RWPE2 (cell line): ENCODE measurements at regions not wholly inside any gene's neighbourhood (a gene's known extent, or its start where the extent isn't known, plus 50 kb on each side); places are given as distances from the start of the nearest gene placed in this dataset.
A peak's percentile ranks its signal among the peaks of the same experiment; 100 is the strongest.

ENCODE experiments used
- ATAC-seq: fragments of 200-7000 bp; cut with Tn5 transposase; 3 replicates; pipeline ENCODE4 v1.9.1; 2021; ENCODE audit warnings: low read depth
- DNase-seq: peaks from one replicate; pipeline ENCODE4 v3.0.0-alpha.2; 2020; ENCODE audit warnings: low spot score
- H3K27ac ChIP-seq: fragments of 450-650 bp; 2 replicates; pipeline ENCODE4 v1.5.1; 2017; ENCODE audit warnings: mild to moderate bottlenecking; ENCODE audit not compliant: poor library complexity, severe bottlenecking
- H3K27me3 ChIP-seq: fragments of 250-450 bp; sonication (Bioruptor Pico); 2 replicates; pipeline ENCODE4 v1.5.1; 2021; ENCODE audit warnings: mild to moderate bottlenecking, moderate library complexity; ENCODE audit not compliant: insufficient read depth, poor library complexity, severe bottlenecking
- H3K36me3 ChIP-seq: fragments of 250-450 bp; sonication (Bioruptor Pico); 2 replicates; pipeline ENCODE4 v1.5.1; 2020; ENCODE audit warnings: low read depth, mild to moderate bottlenecking, moderate library complexity
- H3K4me1 ChIP-seq: fragments of 250-450 bp; sonication (Bioruptor Pico); 2 replicates; pipeline ENCODE4 v1.5.1; 2021; ENCODE audit warnings: mild to moderate bottlenecking, moderate library complexity; ENCODE audit not compliant: insufficient read depth, poor library complexity, severe bottlenecking
- H3K4me3 ChIP-seq: fragments of 250-450 bp; sonication (Bioruptor Pico); 2 replicates; pipeline ENCODE4 v1.5.1; 2021; ENCODE audit warnings: mild to moderate bottlenecking, moderate library complexity; ENCODE audit not compliant: severe bottlenecking
- H3K9me3 ChIP-seq: fragments of 250-450 bp; sonication (Bioruptor Pico); 2 replicates; pipeline ENCODE4 v1.5.1; 2021; ENCODE audit warnings: mild to moderate bottlenecking, moderate library complexity; ENCODE audit not compliant: severe bottlenecking
- CTCF ChIP-seq: fragments of 450-650 bp; IDR thresholded peaks from one replicate; pipeline ENCODE4 v1.5.1; 2017; ENCODE audit warnings: mild to moderate bottlenecking, moderate library complexity; ENCODE audit not compliant: poor library complexity, severe bottlenecking

DNA sequence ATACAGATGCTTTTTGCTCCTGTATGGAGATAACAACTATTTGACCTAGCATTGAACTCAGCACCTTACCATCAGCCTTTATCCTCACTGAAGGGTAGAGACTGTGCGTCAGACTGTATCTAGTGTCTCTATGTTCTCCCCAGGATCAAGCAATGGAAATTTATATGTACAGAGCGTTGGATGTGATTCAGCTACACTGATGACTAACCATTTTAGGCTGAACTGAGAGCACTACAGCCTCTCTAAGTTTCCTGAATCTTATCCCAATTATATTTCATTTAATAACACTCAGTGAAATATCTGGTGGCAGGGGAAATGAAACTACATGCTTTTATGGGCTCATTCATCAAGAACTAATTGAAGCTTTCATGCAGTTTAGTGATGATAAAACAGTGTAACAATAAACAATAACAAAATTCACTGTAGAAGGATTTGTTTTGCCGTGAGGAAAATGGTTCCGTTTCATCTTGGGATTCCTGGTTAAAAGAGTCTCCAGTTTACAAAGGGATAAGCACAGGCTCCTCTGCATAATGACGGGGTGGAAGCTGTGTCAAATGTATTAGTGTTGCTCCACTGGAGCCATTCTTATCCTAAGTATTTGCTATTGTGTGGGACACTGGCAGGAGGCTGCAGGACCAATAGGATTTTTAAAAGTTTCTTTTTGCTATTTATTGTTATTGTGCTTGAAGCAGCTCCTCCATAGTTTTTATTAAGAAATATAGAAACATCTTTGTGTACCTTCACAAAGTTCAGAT lies 567.6 kb upstream of the MMS22L start:
- H3K27ac ChIP-seq = no peak overlapping the region
- H3K36me3 ChIP-seq = no peaks in the 10 kb centered on the region
- H3K27me3 ChIP-seq = no peaks in the 10 kb centered on the region
- ATAC-seq (peak; percentile 58; the same call in 2 of the 3 replicates), DNase-seq (no peak)
- H3K9me3 ChIP-seq = no peaks in the 10 kb centered on the region
- TF ChIP-seq CTCF = no peak
- no peak overlapping the region for H3K4me3 ChIP-seq
- H3K4me1 ChIP-seq = no peaks in the 10 kb centered on the region

- Histone ChIP-seq H3K4me3 (no peak overlapping the region), H3K36me3 (no peaks in the 10 kb centered on the region), H3K27ac (no peak overlapping the region), H3K9me3 (no peaks in the 10 kb centered on the region), H3K27me3 (no peaks in the 10 kb centered on the region), H3K4me1 (peaks cover 10% of the 10 kb centered on the region)
- TF ChIP-seq CTCF = no peak
- no peak for ATAC-seq
- DNase-seq = no peak
Observed at GRCh38 chr6:97863697-97864096, 580.7 kb upstream of the MMS22L start.

DNA sequence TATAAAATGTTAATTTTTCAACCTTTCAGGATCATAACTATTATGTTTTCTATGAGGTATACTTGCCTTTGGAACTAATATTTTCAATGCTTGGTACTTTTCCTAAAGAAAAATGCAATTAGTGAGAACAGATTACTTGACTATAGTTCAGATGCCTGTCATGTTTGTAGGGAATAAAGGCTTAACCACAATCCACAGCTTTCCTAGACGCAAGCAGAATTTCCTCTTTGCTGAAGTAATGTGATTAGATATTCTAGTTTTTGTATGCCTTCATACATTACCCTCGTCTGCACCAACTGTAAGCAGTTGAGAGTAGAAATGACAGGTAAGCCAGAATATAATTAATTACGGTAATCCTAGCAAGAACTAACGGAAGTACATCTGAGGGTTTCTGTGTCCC lies 581.4 kb upstream of the MMS22L start:
- DNase-seq (no peak), ATAC-seq (no peak)
- TF ChIP-seq CTCF = no peak
- Histone ChIP-seq H3K36me3 (no peaks in the 10 kb centered on the region), H3K27ac (no peak overlapping the region), H3K4me3 (no peak overlapping the region), H3K9me3 (no peaks in the 10 kb centered on the region), H3K27me3 (no peaks in the 10 kb centered on the region), H3K4me1 (peaks cover 10% of the 10 kb centered on the region)

GRCh38 chr6:97864826-97865225 lies 581.8 kb upstream of the MMS22L start:
- ATAC-seq = no peak
- DNase-seq = no peak
- no peaks in the 10 kb centered on the region for H3K27me3 ChIP-seq

More at GRCh38 chr6:97864826-97865225, 581.8 kb upstream of the MMS22L start:
- TF ChIP-seq CTCF = no peak
- Histone ChIP-seq H3K4me3 (no peak overlapping the region), H3K36me3 (no peaks in the 10 kb centered on the region), H3K4me1 (peaks cover 10% of the 10 kb centered on the region), H3K9me3 (no peaks in the 10 kb centered on the region), H3K27ac (no peak overlapping the region)
